ENCODE measurements at regions not wholly inside any gene's neighbourhood (a gene's known extent, or its start where the extent isn't known, plus 50 kb on each side); places are given as distances from the start of the nearest gene placed in this dataset.

DNA sequence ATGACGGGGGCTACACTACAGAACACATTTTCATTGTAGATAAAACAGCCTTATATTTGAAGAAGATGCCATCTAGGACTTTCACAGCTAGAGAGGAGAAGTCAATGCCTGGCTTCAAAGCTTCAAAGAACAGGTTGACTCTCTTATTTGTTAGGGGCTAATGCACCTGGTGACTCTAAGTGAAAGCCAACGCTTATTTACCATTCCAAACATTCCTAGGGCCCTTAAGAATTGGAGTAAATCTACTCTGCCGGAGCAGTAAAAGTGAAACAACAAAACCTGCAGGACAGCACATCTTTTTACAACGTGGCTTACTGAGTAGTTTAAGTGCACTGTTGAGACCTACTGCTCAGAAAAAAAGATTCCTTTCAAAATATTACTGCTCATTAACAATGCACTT lies 487.2 kb upstream of the SOX5 start:
- TF ChIP-seq, protein P1, sequence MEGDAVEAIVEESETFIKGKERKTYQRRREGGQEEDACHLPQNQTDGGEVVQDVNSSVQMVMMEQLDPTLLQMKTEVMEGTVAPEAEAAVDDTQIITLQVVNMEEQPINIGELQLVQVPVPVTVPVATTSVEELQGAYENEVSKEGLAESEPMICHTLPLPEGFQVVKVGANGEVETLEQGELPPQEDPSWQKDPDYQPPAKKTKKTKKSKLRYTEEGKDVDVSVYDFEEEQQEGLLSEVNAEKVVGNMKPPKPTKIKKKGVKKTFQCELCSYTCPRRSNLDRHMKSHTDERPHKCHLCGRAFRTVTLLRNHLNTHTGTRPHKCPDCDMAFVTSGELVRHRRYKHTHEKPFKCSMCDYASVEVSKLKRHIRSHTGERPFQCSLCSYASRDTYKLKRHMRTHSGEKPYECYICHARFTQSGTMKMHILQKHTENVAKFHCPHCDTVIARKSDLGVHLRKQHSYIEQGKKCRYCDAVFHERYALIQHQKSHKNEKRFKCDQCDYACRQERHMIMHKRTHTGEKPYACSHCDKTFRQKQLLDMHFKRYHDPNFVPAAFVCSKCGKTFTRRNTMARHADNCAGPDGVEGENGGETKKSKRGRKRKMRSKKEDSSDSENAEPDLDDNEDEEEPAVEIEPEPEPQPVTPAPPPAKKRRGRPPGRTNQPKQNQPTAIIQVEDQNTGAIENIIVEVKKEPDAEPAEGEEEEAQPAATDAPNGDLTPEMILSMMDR (IDR thresholded peaks at IDR 0.05; ENCODE audit: insufficient read depth, low read length): no peak
- no peak for TF ChIP-seq SPI1 (IDR thresholded peaks at IDR 0.05; ENCODE audit: borderline replicate concordance, low read depth)
